ENCODE measurements at regions not wholly inside any gene's neighbourhood (a gene's known extent, or its start where the extent isn't known, plus 50 kb on each side); places are given as distances from the start of the nearest gene placed in this dataset.

DNA sequence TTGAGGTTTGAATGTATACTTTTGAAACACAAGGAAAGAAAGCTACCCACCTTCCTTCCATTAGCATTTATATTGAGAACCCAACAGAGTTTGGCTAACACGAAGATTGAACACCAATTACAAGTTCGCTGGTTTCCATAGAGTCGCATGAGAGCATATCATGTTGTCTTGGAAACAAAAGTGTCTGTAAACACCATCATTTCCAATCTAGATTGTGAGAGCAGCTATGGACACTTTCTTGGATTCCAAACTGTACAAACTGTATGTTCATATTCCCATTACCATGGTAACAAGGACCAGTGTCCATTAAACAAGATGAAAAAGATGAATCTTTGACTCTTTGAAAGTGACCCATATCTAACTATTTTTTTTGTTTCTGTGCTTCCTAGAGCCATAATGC is 529.9 kb upstream of the ROBO1 start:
- Histone ChIP-seq H3K4me1 (no peaks in the 10 kb centered on the region), H3K4me3 (no peak overlapping the region), H3K36me3 (no peaks in the 10 kb centered on the region), H3K27ac (no peak overlapping the region), H3K9me3 (peaks cover 0 to 3% of the 10 kb centered on the region in 2 donors), H3K27me3 (no peaks in the 10 kb centered on the region)
- DNase-seq (peak in 2 of 4 donors; percentile 41 to 60), ATAC-seq (no peak)
- intact Hi-C loops (cut with DNase I): no loop called here
- TF ChIP-seq, protein P1, sequence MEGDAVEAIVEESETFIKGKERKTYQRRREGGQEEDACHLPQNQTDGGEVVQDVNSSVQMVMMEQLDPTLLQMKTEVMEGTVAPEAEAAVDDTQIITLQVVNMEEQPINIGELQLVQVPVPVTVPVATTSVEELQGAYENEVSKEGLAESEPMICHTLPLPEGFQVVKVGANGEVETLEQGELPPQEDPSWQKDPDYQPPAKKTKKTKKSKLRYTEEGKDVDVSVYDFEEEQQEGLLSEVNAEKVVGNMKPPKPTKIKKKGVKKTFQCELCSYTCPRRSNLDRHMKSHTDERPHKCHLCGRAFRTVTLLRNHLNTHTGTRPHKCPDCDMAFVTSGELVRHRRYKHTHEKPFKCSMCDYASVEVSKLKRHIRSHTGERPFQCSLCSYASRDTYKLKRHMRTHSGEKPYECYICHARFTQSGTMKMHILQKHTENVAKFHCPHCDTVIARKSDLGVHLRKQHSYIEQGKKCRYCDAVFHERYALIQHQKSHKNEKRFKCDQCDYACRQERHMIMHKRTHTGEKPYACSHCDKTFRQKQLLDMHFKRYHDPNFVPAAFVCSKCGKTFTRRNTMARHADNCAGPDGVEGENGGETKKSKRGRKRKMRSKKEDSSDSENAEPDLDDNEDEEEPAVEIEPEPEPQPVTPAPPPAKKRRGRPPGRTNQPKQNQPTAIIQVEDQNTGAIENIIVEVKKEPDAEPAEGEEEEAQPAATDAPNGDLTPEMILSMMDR (IDR thresholded peaks at IDR 0.05): no peak

DNA sequence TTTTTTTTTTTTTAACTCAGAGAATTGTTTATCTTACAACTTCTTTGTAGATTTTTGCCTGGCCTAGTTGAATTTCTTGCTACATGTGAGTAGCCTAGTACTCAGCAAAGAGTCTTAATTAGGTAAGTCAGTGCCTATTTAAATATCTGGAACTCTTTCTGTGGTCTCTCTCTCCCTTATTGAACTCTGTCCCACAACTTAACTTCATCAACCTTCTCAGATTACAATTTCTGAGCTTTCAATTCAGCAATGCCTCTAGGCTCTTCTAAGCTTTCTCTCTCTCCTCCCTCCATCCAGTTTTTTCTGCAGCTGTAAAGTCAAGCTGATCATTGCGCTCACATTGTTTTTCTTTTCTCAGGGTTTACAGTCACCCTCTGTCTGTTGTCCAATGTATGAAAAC is 517.6 kb upstream of the ROBO1 start:
- DNase-seq (peak in 1 of 4 donors; percentile 28), ATAC-seq (no peak)
- Histone ChIP-seq H3K4me1 (no peaks in the 10 kb centered on the region), H3K36me3 (no peaks in the 10 kb centered on the region), H3K27me3 (no peaks in the 10 kb centered on the region), H3K9me3 (no peaks in the 10 kb centered on the region), H3K4me3 (no peak overlapping the region), H3K27ac (no peak overlapping the region)
- TF ChIP-seq, protein P1 (IDR thresholded peaks at IDR 0.05): no peak
- intact Hi-C loops (cut with DNase I): no loop called here

DNA sequence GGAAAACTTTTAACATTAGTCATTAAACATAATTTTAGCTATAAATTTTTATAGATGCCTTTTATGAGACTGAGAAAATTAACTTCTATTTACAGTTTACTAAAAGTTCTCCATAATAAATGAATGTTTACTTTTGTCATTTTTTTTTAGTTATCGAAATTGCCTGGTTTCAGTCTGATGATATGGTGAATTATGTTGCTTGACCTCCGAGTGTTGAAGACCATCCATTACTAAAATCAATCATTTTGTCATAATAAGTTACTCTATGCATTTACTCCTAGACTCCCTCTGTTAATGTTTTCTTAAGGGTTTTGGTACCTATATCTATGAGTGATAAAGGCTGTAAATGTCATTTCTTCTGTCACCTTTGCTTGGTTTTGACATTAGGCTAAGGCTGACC is 516.0 kb upstream of the ROBO1 start:
- intact Hi-C loops (cut with DNase I): no loop called here
- DNase-seq: no peak
- Histone ChIP-seq H3K27me3 (no peaks in the 10 kb centered on the region), H3K36me3 (no peaks in the 10 kb centered on the region), H3K27ac (no peak overlapping the region), H3K4me1 (no peaks in the 10 kb centered on the region), H3K4me3 (no peak overlapping the region), H3K9me3 (no peaks in the 10 kb centered on the region)
- no peak for ATAC-seq
- TF ChIP-seq, protein P1 (IDR thresholded peaks at IDR 0.05): no peak

DNA sequence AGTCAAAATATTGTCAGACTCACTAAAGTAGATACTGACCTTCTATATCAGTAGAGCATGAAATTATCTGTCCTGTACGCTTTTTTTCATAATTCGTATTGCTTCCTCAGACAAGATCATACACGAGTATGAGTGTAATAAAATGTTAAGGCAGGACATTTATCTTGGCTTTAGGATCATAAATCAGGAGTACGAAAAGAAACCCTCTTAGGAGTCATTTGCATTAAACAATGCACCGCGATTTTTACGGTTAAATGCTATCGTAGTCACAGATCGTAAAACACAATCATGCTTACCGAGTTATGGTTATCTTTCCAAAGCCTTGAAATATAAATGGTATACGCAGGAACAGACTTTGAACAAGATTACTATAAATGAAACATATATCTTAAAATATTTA is 510.3 kb upstream of the ROBO1 start:
- TF ChIP-seq, protein P1 (IDR thresholded peaks at IDR 0.05): no peak
- Histone ChIP-seq H3K4me3 (no peak overlapping the region), H3K27me3 (no peaks in the 10 kb centered on the region), H3K9me3 (peaks cover 0 to 2% of the 10 kb centered on the region in 2 donors), H3K36me3 (no peaks in the 10 kb centered on the region), H3K4me1 (no peaks in the 10 kb centered on the region), H3K27ac (no peak overlapping the region)
- ATAC-seq (no peak), DNase-seq (no peak)
- intact Hi-C loops (cut with DNase I): no loop called here

DNA sequence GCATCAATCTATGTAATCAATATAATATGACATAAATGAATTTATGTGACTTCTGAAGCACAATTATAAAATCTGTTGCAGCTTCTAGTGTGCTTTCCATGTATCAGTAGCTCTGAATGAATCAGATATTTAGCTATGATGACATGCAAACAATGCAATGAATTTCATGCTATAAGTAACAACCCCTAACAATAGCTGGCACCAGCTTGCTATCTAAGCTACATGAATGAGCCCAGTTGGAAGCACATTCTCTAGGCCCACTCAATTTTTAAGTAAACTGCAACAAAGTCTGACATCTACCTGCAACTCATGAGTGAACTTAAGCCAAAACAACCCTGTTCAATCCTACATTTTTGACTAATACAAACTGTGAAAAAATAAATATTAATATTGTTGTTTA is 507.3 kb upstream of the ROBO1 start:
- DNase-seq (no peak), ATAC-seq (no peak)
- Histone ChIP-seq H3K4me1 (no peaks in the 10 kb centered on the region), H3K27ac (no peak overlapping the region), H3K4me3 (no peak overlapping the region), H3K36me3 (no peaks in the 10 kb centered on the region), H3K27me3 (no peaks in the 10 kb centered on the region), H3K9me3 (peaks cover 0 to 2% of the 10 kb centered on the region in 2 donors)
- intact Hi-C loops (cut with DNase I): no loop called here
- TF ChIP-seq, protein P1 (IDR thresholded peaks at IDR 0.05): no peak
